Activated T-cell treated with anti-CD3 and anti-CD28 coated beads, Interleukin-2, amount 50 U/mL, for 4 hours (primary cell): ENCODE measurements at regions not wholly inside any gene's neighbourhood (a gene's known extent, or its start where the extent isn't known, plus 50 kb on each side); places are given as distances from the start of the nearest gene placed in this dataset.

Experiments used
- ATAC-seq, 2 donors: fragments of 200-7000 bp; cut with Tn5 transposase; one replicate each; pipeline ENCODE4 v1.10.0; 2021
- DNase-seq: peaks from one replicate; pipeline ENCODE4 v3.0.0-alpha.2; 2020
- H3K27me3 Mint-ChIP-seq: one replicate; pipeline ENCODE4 v1.8.0; 2021; ENCODE audit warnings: low read depth, mixed read lengths
- H3K36me3 Mint-ChIP-seq: one replicate; pipeline ENCODE4 v1.8.0; 2022; ENCODE audit warnings: mixed read lengths; ENCODE audit not compliant: insufficient read depth
- H3K4me1 Mint-ChIP-seq: one replicate; pipeline ENCODE4 v1.8.0; 2021; ENCODE audit warnings: low read depth, mixed read lengths
- H3K4me3 Mint-ChIP-seq: one replicate; pipeline ENCODE4 v1.8.0; 2021; ENCODE audit warnings: mild to moderate bottlenecking, moderate library complexity, mixed read lengths
- H3K9me3 Mint-ChIP-seq: one replicate; pipeline ENCODE4 v1.8.0; 2021; ENCODE audit warnings: mixed read lengths

DNA sequence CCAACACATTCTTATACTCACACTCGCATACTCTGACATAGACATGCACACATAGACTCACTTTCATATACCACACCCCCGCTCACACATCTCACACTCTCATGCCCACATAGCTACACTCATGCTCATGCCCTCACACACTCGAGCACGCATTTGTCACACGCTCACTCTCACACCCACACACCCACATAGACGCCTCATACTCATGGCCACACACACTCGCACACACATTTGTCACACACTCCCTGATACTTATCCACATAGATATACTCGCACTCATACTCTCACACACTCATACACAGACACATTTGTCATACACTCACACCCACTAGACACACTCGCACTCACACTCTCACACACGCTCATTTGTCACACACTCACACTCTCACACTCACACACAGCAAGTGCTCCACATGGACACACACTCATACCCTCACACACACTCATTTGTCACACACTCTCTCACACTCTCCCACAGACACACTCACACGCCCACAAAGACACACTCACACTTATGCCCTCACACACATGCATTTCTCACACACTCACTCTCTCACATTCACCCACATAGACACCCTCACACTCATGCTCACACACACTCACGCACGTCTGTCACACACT is 50.9 kb downstream of the TNP1 start:
- Mint-ChIP-seq H3K27me3 (no peaks in the 10 kb centered on the region), H3K9me3 (no peaks in the 10 kb centered on the region), H3K4me3 (no peak overlapping the region), H3K36me3 (no peaks in the 10 kb centered on the region), H3K4me1 (no peaks in the 10 kb centered on the region)
- ATAC-seq: no peak
- no peak for DNase-seq

- no peak for ATAC-seq
- Mint-ChIP-seq H3K27me3 (no peaks in the 10 kb centered on the region), H3K4me1 (no peaks in the 10 kb centered on the region), H3K36me3 (no peaks in the 10 kb centered on the region), H3K9me3 (no peaks in the 10 kb centered on the region), H3K4me3 (no peak overlapping the region)
- no peak for DNase-seq
These were observed 52.0 kb downstream of the TNP1 start for GRCh38 chr2:216807857-216808272.

DNA sequence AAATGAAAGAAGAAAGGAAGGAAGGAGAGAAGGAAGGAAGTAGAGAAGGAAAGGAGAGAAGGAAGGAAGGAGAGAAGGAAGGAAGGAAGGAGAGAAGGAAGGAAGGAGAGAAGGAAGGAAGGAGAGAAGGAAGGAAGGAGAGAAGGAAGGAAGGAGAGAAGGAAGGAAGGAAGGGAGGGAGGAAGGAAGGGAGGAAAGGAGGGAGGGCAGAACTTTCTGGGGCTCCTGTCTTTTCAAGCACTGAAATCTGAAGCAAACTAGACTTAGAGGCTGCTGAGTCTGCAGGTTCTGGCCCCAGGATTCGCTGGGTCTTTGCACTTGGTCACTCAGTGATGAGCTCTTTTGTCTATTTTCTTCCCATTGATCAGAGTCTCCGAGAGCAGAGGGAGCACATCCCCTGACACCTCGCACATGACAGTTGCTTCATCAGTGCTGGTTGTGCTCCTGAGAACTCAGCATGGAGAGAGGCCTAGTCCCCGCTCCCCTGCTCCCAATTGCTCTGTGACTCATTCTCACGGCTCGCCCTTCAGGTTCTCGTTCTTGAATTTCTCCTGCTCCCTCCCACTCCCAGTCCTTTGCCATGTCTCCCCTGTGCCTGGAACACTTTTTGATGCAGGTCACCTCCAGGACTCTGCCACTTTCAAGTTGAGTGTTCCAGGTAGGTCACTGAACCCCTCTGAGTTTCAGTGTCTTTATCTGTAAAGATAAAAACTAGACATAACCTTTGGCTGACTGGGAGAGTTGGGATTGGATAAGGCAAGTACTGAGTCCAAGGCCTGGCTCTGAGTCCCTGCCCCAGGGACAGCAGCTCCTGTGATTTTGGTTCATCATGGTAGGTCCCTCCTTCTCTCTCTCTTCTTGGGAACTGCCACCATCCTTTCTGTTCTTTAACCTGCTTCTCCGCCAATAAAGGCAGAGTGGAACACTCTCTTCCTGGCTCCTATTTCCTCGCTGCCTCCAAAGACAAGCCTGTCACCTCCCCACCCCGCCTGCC is 55.2 kb downstream of the TNP1 start:
- Mint-ChIP-seq H3K4me3 (no peak overlapping the region), H3K27me3 (no peaks in the 10 kb centered on the region), H3K4me1 (no peaks in the 10 kb centered on the region), H3K9me3 (no peaks in the 10 kb centered on the region), H3K36me3 (no peaks in the 10 kb centered on the region)
- DNase-seq (no peak), ATAC-seq (no peak)

- no peak for DNase-seq
- no peaks in the 10 kb centered on the region for H3K36me3 Mint-ChIP-seq
- no peak overlapping the region for H3K4me3 Mint-ChIP-seq
- no peaks in the 10 kb centered on the region for H3K9me3 Mint-ChIP-seq
- H3K27me3 Mint-ChIP-seq: no peaks in the 10 kb centered on the region
- H3K4me1 Mint-ChIP-seq: no peaks in the 10 kb centered on the region
- no peak for ATAC-seq
These were observed 56.1 kb downstream of the TNP1 start for GRCh38 chr2:216803791-216804190.

DNA sequence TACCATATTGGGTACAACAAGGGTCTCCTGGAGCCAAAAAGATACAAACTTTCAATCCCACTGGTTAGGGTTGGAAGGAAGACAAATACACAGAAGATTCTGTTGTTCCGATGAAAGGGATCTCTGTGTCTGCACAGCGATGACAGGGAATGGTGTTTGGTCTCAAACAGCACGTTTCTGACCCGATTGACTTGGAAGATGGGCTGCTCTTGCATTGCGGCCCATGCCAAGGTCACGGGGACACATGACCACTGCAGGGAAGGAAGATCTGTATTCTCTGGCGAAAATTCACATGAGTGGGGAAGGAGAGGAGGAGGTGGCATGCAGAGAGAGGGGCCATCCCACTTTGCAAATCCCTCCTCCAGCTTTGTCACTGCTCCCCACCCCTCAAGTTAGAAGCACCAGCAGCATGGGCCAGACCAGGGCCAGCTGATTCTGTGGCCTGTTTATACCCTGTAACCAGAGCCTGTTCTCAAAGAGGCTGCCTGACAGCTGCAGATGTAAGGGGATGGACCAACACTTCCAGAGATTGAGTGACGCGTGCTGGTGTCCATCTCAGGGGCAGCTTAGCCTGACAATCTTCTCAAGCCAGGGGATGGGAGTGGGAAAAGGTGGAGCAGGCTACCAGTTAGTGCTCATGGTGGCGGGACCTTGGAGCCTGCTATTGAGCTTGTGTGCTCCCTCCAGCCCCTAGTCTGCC is 57.2 kb downstream of the TNP1 start:
- no peak overlapping the region for H3K4me3 Mint-ChIP-seq
- no peak for DNase-seq
- H3K27me3 Mint-ChIP-seq: no peaks in the 10 kb centered on the region
- no peaks in the 10 kb centered on the region for H3K4me1 Mint-ChIP-seq
- H3K36me3 Mint-ChIP-seq: no peaks in the 10 kb centered on the region
- H3K9me3 Mint-ChIP-seq: no peaks in the 10 kb centered on the region
- ATAC-seq: no peak

GRCh38 chr2:216800836-216801235 is 59.0 kb downstream of the TNP1 start:
- no peaks in the 10 kb centered on the region for H3K36me3 Mint-ChIP-seq
- no peak overlapping the region for H3K4me3 Mint-ChIP-seq
- no peaks in the 10 kb centered on the region for H3K27me3 Mint-ChIP-seq
- DNase-seq (no peak), ATAC-seq (no peak)
- H3K9me3 Mint-ChIP-seq: no peaks in the 10 kb centered on the region
- no peaks in the 10 kb centered on the region for H3K4me1 Mint-ChIP-seq

GRCh38 chr2:216799873-216800431 is 59.9 kb downstream of the TNP1 start:
- H3K4me1 Mint-ChIP-seq: no peaks in the 10 kb centered on the region
- H3K36me3 Mint-ChIP-seq: no peaks in the 10 kb centered on the region
- no peak for DNase-seq
- H3K4me3 Mint-ChIP-seq: no peak overlapping the region
- no peaks in the 10 kb centered on the region for H3K9me3 Mint-ChIP-seq
- ATAC-seq: no peak
- no peaks in the 10 kb centered on the region for H3K27me3 Mint-ChIP-seq

DNA sequence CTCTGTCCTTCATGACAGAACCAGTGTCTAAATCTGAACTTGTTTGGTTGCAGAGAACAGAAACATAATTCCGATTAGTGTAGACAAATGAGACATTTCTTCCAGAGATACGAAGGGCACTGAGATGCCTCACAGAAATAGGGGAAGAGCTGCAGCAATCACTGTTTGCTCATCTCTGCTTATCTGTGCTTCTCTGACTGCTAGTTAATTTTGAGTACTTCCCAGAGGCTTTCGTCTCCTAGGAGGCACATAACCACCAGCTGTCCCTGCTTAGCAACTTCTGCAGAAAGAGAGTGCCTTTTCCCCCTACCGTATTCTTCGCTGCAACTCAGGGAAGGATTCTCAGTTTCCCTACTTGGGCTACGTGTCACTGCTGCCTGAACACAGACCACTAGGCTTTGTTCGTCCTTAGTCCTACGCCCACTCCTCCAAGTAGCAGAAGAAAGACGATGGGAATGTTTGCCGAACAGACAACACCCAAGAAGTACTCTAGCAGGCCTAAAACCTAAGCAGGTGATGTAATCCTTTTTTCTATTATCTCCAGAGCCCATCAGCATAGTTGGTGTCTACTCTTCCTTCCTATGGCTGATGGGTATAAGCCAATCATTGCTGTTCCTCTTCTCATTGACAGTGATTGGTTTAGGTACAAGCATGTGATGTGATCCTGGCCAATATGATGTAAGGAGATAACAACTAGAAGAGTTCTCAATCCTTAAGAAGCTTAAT is 63.6 kb downstream of the TNP1 start:
- H3K4me3 Mint-ChIP-seq: no peak overlapping the region
- no peak for DNase-seq
- H3K36me3 Mint-ChIP-seq: no peaks in the 10 kb centered on the region
- H3K9me3 Mint-ChIP-seq: no peaks in the 10 kb centered on the region
- H3K4me1 Mint-ChIP-seq: no peaks in the 10 kb centered on the region
- ATAC-seq: no peak
- H3K27me3 Mint-ChIP-seq: no peaks in the 10 kb centered on the region

GRCh38 chr2:216793386-216793785 is 66.5 kb downstream of the TNP1 start:
- ATAC-seq: no peak
- no peak for DNase-seq
- H3K4me3 Mint-ChIP-seq: no peak overlapping the region
- H3K9me3 Mint-ChIP-seq: no peaks in the 10 kb centered on the region
- no peaks in the 10 kb centered on the region for H3K36me3 Mint-ChIP-seq
- no peaks in the 10 kb centered on the region for H3K4me1 Mint-ChIP-seq
- H3K27me3 Mint-ChIP-seq: peaks cover 4% of the 10 kb centered on the region

DNA sequence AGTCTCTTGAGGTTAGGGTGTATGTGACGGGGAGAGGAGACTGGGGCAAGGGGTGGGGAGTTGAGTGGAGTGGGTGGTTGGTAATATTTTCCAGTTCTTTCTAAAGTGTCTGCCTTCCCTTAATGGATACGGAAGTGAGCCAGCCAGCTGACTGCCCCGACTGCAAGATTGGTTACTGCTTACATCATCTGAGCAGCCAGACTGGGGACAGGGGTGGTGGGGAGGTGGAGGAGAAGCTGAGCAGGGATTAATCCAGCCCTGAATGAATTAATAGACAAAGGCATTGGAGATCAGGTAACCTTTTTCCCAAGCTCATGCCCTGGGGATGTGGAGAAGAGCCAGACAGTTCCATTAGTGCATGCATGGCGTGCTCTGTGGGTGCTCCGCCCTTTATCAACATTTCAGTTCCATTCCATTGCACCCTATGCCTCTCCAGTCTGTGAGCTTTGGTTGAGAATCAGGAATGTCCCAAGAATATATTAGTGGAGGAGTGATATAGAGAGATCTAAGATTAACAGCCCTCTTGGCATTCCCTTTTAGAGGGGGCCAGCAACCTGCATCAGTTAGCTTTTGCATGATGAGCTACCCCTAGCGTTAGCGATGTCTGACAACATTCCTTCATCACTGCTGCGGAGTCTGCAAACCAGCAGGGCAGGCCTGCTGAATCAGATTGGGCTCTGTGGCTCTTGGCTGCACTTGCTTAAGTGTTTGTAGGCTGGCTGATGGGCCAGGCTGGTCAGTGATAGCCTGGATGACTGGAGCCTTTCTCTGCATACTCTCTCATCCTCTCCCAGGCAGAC is 67.4 kb downstream of the TNP1 start:
- Mint-ChIP-seq H3K9me3 (no peaks in the 10 kb centered on the region), H3K4me1 (no peaks in the 10 kb centered on the region), H3K36me3 (no peaks in the 10 kb centered on the region), H3K27me3 (peaks cover 4% of the 10 kb centered on the region), H3K4me3 (no peak overlapping the region)
- DNase-seq (no peak), ATAC-seq (no peak)

- no peak for ATAC-seq
- DNase-seq: no peak
- H3K27me3 Mint-ChIP-seq: peaks cover 4% of the 10 kb centered on the region
- H3K4me1 Mint-ChIP-seq: no peaks in the 10 kb centered on the region
- H3K9me3 Mint-ChIP-seq: no peaks in the 10 kb centered on the region
- no peaks in the 10 kb centered on the region for H3K36me3 Mint-ChIP-seq
- no peak overlapping the region for H3K4me3 Mint-ChIP-seq
These were observed 68.6 kb downstream of the TNP1 start for GRCh38 chr2:216791303-216791702.

GRCh38 chr2:216789081-216789480 is 70.8 kb downstream of the TNP1 start:
- H3K36me3 Mint-ChIP-seq: no peaks in the 10 kb centered on the region

DNA sequence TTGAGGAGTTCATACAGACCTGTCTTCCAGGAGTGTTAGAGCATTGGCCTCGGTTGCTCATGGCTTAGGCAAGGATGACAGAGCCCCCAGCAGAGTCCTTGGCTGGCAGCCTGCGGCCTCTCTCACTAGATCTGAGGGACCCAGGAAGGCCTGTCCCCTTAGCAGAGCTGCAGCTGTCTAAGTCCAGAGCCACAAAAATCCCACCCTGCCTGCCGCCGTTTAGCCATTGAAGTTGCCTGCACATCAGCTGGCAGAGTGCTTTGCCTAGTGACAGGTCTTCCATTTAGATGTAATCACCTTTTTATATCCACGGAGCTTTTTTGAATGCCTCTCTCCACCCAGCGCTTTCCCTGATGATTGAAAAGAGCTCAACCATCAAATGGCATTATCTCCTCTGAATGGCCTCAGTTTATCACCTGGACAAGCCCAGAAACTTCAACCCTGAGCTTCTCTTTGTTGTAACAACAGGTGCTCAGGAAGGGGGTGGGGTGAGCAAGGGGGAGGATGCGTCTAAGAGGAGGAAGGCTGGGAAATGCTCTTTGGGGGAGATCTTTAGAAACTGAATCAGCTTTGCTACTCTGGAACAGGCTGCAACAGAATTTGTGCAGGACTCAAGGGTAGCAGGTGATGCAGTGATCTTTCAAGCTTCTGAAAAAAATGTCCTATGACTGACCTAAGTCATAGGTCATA is 71.9 kb downstream of the TNP1 start:
- Mint-ChIP-seq H3K27me3 (peaks cover 4% of the 10 kb centered on the region), H3K36me3 (no peaks in the 10 kb centered on the region), H3K9me3 (no peaks in the 10 kb centered on the region), H3K4me3 (no peak overlapping the region), H3K4me1 (no peaks in the 10 kb centered on the region)
- no peak for ATAC-seq
- DNase-seq: no peak

More at GRCh38 chr2:216789081-216789480, 70.8 kb downstream of the TNP1 start:
- Mint-ChIP-seq H3K27me3 (peaks cover 4% of the 10 kb centered on the region), H3K4me1 (no peaks in the 10 kb centered on the region), H3K9me3 (no peaks in the 10 kb centered on the region), H3K4me3 (no peak overlapping the region)
- ATAC-seq (no peak), DNase-seq (no peak)
